Adrenal gland (tissue), 5 donors: ENCODE measurements at regions not wholly inside any gene's neighbourhood (a gene's known extent, or its start where the extent isn't known, plus 50 kb on each side); places are given as distances from the start of the nearest gene placed in this dataset.

Source experiments
- CTCF ChIP-seq, 6 experiments: fragments of 450-650 bp in 4 of 6; fragments of 200-600 bp in 2 of 6; sonication (generic) in 1 of 6; IDR thresholded peaks; 1 replicate in 5 of 6; 2 replicates in 1 of 6; pipeline versions ENCODE4 v1.5.1 to v1.8.0; 2016 to 2021; ENCODE audit warnings: antibody characterized with exemption in 6 of 6, mild to moderate bottlenecking in 2 of 6, moderate library complexity in 1 of 6
- POLR2A ChIP-seq, 2 donors: fragments of 450-650 bp; IDR thresholded peaks; one replicate each; pipeline ENCODE4 v1.6.1; 2017; ENCODE audit warnings: antibody characterized with exemption in 2 of 2, mild to moderate bottlenecking in 2 of 2, moderate library complexity in 1 of 2
- donor health status: DM: no; HTN: no; CAD: no.

- TF ChIP-seq CTCF (IDR thresholded peaks at IDR 0.05) (no peak), POLR2A (IDR thresholded peaks at IDR 0.05) (no peak)
Observed at GRCh38 chr6:159468994-159469393, 224.0 kb downstream of the SOD2 start.
